AG04449 (cell line): ENCODE measurements at regions not wholly inside any gene's neighbourhood (a gene's known extent, or its start where the extent isn't known, plus 50 kb on each side); places are given as distances from the start of the nearest gene placed in this dataset.

ENCODE experiments used
- CTCF ChIA-PET: fragments of 350-600 bp; formaldehyde crosslinking; extraction: SDS; loops from one replicate; lab custom pipeline; 2021; ENCODE audit warnings: antibody characterized with exemption; lab: Yijun Ruan, JAX
- POLR2A ChIA-PET: fragments of 400-600, 350-600 bp; formaldehyde crosslinking; extraction: SDS; loops from one replicate; lab custom pipeline; 2020; ENCODE audit warnings: antibody characterized with exemption, inconsistent platforms; lab: Yijun Ruan, JAX
- DNase-seq: peaks from one replicate; pipeline ENCODE4 v3.0.0-alpha.2; 2010; ENCODE audit warnings: low read depth, low spot score
- H3K4me3 ChIP-seq: 2 replicates; pipeline ENCODE4 v1.5.1; 2011; ENCODE audit warnings: low read depth, mild to moderate bottlenecking, control low read depth, low read length
- CTCF ChIP-seq: IDR thresholded peaks from one replicate; pipeline ENCODE4 v1.5.1; 2011; ENCODE audit warnings: mild to moderate bottlenecking, moderate library complexity, low read length, control low read depth, inconsistent platforms; ENCODE audit not compliant: insufficient read depth; ENCODE audit errors: missing control alignments

- no peak overlapping the region for H3K4me3 ChIP-seq
- ChIA-PET POLR2A (no interaction called here), CTCF (interaction anchor here (1.8 kb wide), 1 partner anchor 14 kb away, joined by 5 read pairs; no protein-coding TSS in a partner anchor)
- TF ChIP-seq CTCF, result no peak
- DNase-seq, result no peak
These were observed 166.8 kb upstream of the MAP3K1 start for GRCh38 chr5:56648460-56649034.

GRCh38 chr5:56647099-56647850, 168.1 kb upstream of the MAP3K1 start:
- no peak for DNase-seq
- ChIA-PET CTCF (no interaction called here), POLR2A (no interaction called here)
- no peak overlapping the region for H3K4me3 ChIP-seq
- no peak for TF ChIP-seq CTCF

GRCh38 chr5:56641635-56642260, 173.6 kb upstream of the MAP3K1 start:
- no peak for TF ChIP-seq CTCF
- no peak overlapping the region for H3K4me3 ChIP-seq
- no peak for DNase-seq
- ChIA-PET POLR2A (no interaction called here), CTCF (interaction anchor here (0.6 kb wide), 1 partner anchor 652 kb away, joined by 4 read pairs; no protein-coding TSS in a partner anchor)

- ChIA-PET CTCF (no interaction called here), POLR2A (no interaction called here)
- H3K4me3 ChIP-seq, result no peak overlapping the region
- no peak for DNase-seq
- TF ChIP-seq CTCF, result no peak
These were observed 174.5 kb upstream of the MAP3K1 start for GRCh38 chr5:56640763-56641406.

GRCh38 chr5:56639476-56639875, 175.9 kb upstream of the MAP3K1 start:
- ChIA-PET POLR2A (no interaction called here), CTCF (no interaction called here)
- no peak for TF ChIP-seq CTCF
- H3K4me3 ChIP-seq, result no peak overlapping the region
- DNase-seq, result no peak
